KMS-11 (cell line): ENCODE measurements at regions not wholly inside any gene's neighbourhood (a gene's known extent, or its start where the extent isn't known, plus 50 kb on each side); places are given as distances from the start of the nearest gene placed in this dataset.
"Not testable (repeated sequence)": the region's sequence is repeated elsewhere in the genome, so short reads cannot be mapped to it uniquely, and the experiment has no call there.

Source experiments
- H2AFZ ChIP-seq: fragments of 200-600 bp; sonication (generic); 2 replicates; pipeline ENCODE4 v1.6.1; 2016; ENCODE audit warnings: antibody characterized with exemption, mixed run types, low read depth
- H3K27ac ChIP-seq: fragments of 200-600 bp; sonication (generic); 2 replicates; pipeline ENCODE4 v1.6.1; 2016; ENCODE audit warnings: mild to moderate bottlenecking, mixed run types
- H3K27me3 ChIP-seq: fragments of 200-600 bp; sonication (generic); 2 replicates; pipeline ENCODE4 v1.6.1; 2017; ENCODE audit warnings: mild to moderate bottlenecking, low read depth, mixed run types, moderate library complexity; ENCODE audit not compliant: insufficient read depth
- H3K36me3 ChIP-seq: fragments of 200-600 bp; sonication (generic); 2 replicates; pipeline ENCODE4 v1.6.1; 2017; ENCODE audit warnings: mild to moderate bottlenecking, mixed run types; ENCODE audit not compliant: insufficient read depth
- H3K4me1 ChIP-seq: fragments of 200-600 bp; sonication (generic); 2 replicates; pipeline ENCODE4 v1.6.1; 2016; ENCODE audit warnings: mild to moderate bottlenecking, low read depth, mixed run types; ENCODE audit not compliant: poor library complexity, severe bottlenecking
- H3K4me2 ChIP-seq: fragments of 200-600 bp; sonication (generic); 2 replicates; pipeline ENCODE4 v1.7.0; 2016; ENCODE audit warnings: mild to moderate bottlenecking, mixed run types
- H3K4me3 ChIP-seq: fragments of 200-600 bp; sonication (generic); IDR thresholded peaks from 2 replicates; pipeline ENCODE4 v1.6.1; 2017; ENCODE audit warnings: low read depth, low read length, mixed read lengths; ENCODE audit not compliant: insufficient read depth
- H3K79me2 ChIP-seq: fragments of 200-600 bp; sonication (generic); 2 replicates; pipeline ENCODE4 v1.6.1; 2016; ENCODE audit warnings: low read depth, mixed run types; ENCODE audit not compliant: insufficient read depth
- H3K9ac ChIP-seq: fragments of 200-600 bp; sonication (generic); 2 replicates; pipeline ENCODE4 v1.6.1; 2016; ENCODE audit warnings: mild to moderate bottlenecking, mixed run types
- H4K20me1 ChIP-seq: fragments of 200-600 bp; sonication (generic); 2 replicates; pipeline ENCODE4 v1.6.1; 2016; ENCODE audit warnings: mild to moderate bottlenecking, mixed run types; ENCODE audit not compliant: insufficient read depth
- CTCF ChIP-seq: fragments of 200-600 bp; sonication (generic); conservative IDR thresholded peaks from 2 replicates; pipeline ENCODE4 v1.6.1; 2017; ENCODE audit warnings: low read depth, mild to moderate bottlenecking, antibody characterized with exemption, low read length, moderate library complexity, mixed read lengths

GRCh38 chr12:96121271-96121711 lies 72.9 kb upstream of the ELK3 start:
- Histone ChIP-seq H3K4me2 (no peak overlapping the region), H3K4me1 (no peaks in the 10 kb centered on the region), H3K9ac (no peak overlapping the region), H2AFZ (no peak overlapping the region), H3K27ac (no peak overlapping the region), H4K20me1 (no peaks in the 10 kb centered on the region), H3K36me3 (no peaks in the 10 kb centered on the region), H3K79me2 (no peaks in the 10 kb centered on the region), H3K4me3 (no peak overlapping the region), H3K27me3 (no peaks in the 10 kb centered on the region)
- TF ChIP-seq CTCF: no peak

DNA sequence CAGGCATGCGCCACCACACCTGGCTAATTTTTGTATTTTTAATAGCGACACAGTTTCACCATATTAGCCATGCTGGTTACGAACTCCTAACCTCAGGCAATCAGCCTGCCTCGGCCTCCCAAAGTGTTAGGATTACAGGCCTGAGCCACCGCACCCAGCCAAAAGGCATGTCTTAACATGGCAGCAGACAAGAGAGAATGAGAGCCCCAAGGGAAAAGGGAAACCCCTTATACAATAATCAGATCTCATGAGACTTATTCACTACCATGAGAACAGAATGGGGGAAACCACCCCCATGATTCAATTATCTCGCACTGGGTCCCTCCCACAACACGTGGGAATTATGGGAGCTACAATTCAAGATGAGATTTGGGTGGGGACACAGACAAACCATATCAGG lies 65.9 kb upstream of the ELK3 start:
- not testable (repeated sequence) for H3K36me3 ChIP-seq, H3K4me1 ChIP-seq, H3K9ac ChIP-seq, H3K27ac ChIP-seq, H3K4me3 ChIP-seq, H4K20me1 ChIP-seq, H3K4me2 ChIP-seq, H3K27me3 ChIP-seq, H3K79me2 ChIP-seq, H2AFZ ChIP-seq

DNA sequence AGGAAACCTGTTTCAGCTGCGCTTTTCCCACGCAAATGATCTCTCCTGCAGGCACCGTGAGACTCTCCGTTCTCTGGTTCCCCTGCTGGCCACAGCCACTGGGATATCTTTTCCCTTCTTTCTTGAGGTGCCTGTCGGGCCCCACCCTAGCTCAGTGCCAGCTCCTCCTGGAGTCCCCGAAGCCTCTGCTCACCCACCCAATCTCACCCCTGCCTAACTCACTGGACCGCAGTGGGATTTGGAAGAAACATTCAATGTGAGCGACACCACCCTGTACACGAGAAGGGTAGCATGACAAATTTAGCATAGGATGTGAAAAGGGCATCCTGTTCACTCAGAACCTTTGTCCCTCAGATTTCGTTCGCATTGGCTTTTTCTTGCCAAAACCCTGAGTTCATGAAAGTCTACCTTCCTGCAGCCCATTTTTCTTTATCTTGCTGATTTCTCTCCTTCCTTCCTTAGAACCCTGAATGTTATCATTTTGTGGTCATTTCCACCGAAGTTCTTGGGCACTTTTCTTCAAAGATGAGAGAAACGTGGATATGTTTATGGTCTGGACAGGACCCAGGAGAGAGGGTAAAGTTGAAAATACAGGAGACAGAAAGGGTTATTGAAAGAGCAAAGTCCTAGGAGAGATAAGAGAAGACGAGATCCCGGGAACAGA lies 63.6 kb upstream of the ELK3 start:
- Histone ChIP-seq H3K36me3 (no peaks in the 10 kb centered on the region), H2AFZ (no peak overlapping the region), H3K4me2 (no peak overlapping the region), H3K79me2 (no peaks in the 10 kb centered on the region), H3K4me3 (no peak overlapping the region), H3K27me3 (no peaks in the 10 kb centered on the region), H3K4me1 (no peaks in the 10 kb centered on the region), H4K20me1 (no peaks in the 10 kb centered on the region), H3K9ac (no peak overlapping the region), H3K27ac (no peak overlapping the region)
- no peak for TF ChIP-seq CTCF

DNA sequence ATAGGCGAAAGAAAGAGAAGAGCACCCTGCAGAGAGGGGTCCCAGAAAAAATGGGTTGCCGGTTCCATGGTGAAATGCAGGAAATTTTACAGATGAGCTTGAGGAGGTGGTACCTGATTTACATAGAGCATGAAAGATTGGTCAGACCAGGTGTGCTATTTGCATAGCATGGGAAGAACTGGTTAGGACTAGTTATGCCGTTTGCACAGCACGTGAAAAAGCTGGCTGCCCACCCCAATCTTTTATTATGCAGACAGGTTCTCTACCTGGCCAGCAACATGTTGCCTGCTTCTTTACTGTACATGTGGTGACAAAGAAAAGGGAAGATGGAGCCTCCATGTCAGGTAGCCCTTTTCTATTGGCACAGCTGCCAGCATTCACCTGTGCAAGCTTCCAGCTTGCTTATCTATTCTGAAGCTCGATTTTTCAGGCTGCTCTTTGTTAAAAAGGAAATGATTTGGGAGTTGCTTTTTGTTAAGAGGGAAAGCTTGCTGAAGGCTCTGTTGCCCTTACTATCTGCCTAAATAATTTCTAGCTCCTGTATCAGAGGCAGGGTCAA lies 62.9 kb upstream of the ELK3 start:
- TF ChIP-seq CTCF: no peak
- H3K27me3 ChIP-seq: no peaks in the 10 kb centered on the region
- H3K4me2 ChIP-seq: no peak overlapping the region
- no peak overlapping the region for H3K27ac ChIP-seq
- H3K4me1 ChIP-seq: no peaks in the 10 kb centered on the region
- H3K9ac ChIP-seq: no peak overlapping the region
- H2AFZ ChIP-seq: no peak overlapping the region
- H3K79me2 ChIP-seq: no peaks in the 10 kb centered on the region
- H4K20me1 ChIP-seq: no peaks in the 10 kb centered on the region
- H3K36me3 ChIP-seq: no peaks in the 10 kb centered on the region
- no peak overlapping the region for H3K4me3 ChIP-seq

- no peak for TF ChIP-seq CTCF
- H3K27me3 ChIP-seq: no peaks in the 10 kb centered on the region
These were observed 61.4 kb upstream of the ELK3 start for GRCh38 chr12:96132819-96133218.

More at GRCh38 chr12:96132819-96133218, 61.4 kb upstream of the ELK3 start:
- H3K27ac ChIP-seq: no peak overlapping the region
- H3K4me1 ChIP-seq: no peaks in the 10 kb centered on the region
- no peak overlapping the region for H3K4me2 ChIP-seq
- no peaks in the 10 kb centered on the region for H3K36me3 ChIP-seq
- no peaks in the 10 kb centered on the region for H3K79me2 ChIP-seq
- no peak overlapping the region for H2AFZ ChIP-seq
- no peak overlapping the region for H3K4me3 ChIP-seq
- H4K20me1 ChIP-seq: no peaks in the 10 kb centered on the region
- H3K9ac ChIP-seq: no peak overlapping the region
